HG02884 (cell line): ENCODE measurements at regions not wholly inside any gene's neighbourhood (a gene's known extent, or its start where the extent isn't known, plus 50 kb on each side); places are given as distances from the start of the nearest gene placed in this dataset.

ENCODE experiments used
- ATAC-seq: cut with Tn5 transposase; IDR thresholded peaks from one replicate; pipeline ENCODE4 v1.9.1; 2021; ENCODE audit warnings: mild to moderate bottlenecking, moderate library complexity; ENCODE audit not compliant: unreplicated experiment

GRCh38 chr2:161570424-161571050 is 53.7 kb upstream of the SLC4A10 start:
- ATAC-seq: peak; percentile 35

- ATAC-seq: peak; percentile 26
Measured at GRCh38 chr2:161571051-161571429, 53.2 kb upstream of the SLC4A10 start.
